ENCODE measurements at regions not wholly inside any gene's neighbourhood (a gene's known extent, or its start where the extent isn't known, plus 50 kb on each side); places are given as distances from the start of the nearest gene placed in this dataset.

- TF ChIP-seq SP1 (IDR thresholded peaks at IDR 0.05; ENCODE audit: low read depth, low read length) (no peak), POLR2A (IDR thresholded peaks at IDR 0.05; ENCODE audit: control extremely low read depth in 1 of 2, low read depth in 2 of 2, low read length in 2 of 2) (no peak), CEBPB (IDR thresholded peaks at IDR 0.05; ENCODE audit: low read depth, low read length) (no peak), BACH1 (IDR thresholded peaks at IDR 0.05; ENCODE audit: low read length) (no peak), ZNF274 (IDR thresholded peaks at IDR 0.05; ENCODE audit: borderline replicate concordance, extremely low read depth, low read length) (no peak), CTCF (IDR thresholded peaks at IDR 0.05; ENCODE audit: control extremely low read depth in 1 of 3, insufficient read depth in 1 of 3, low read depth in 1 of 3, low read length in 3 of 3) (no peak), SIN3A (conservative IDR thresholded peaks at IDR 0.05 in 1 of 2, IDR thresholded peaks at IDR 0.05 in 1 of 2; ENCODE audit: low read depth in 1 of 2, low read length in 2 of 2) (no peak), TAF1 (IDR thresholded peaks at IDR 0.05; ENCODE audit: low read depth, low read length) (no peak), POLR2AphosphoS5 (IDR thresholded peaks at IDR 0.05; ENCODE audit: low read depth, low read length) (no peak), SP4 (IDR thresholded peaks at IDR 0.05; ENCODE audit: low read length) (no peak), CHD7 (IDR thresholded peaks at IDR 0.05; ENCODE audit: insufficient replicate concordance, low read length) (no peak), YY1 (IDR thresholded peaks at IDR 0.05; ENCODE audit: low read depth, low read length) (no peak), CHD2 (IDR thresholded peaks at IDR 0.05; ENCODE audit: low read length) (no peak), EGR1 (IDR thresholded peaks at IDR 0.05; ENCODE audit: borderline replicate concordance, low read depth, low read length) (no peak)
Observed at GRCh38 chr7:45999541-45999940, 78.5 kb upstream of the IGFBP3 start.

Measured in H1 (cell line).